T-helper 17 cell (primary cell): ENCODE measurements at regions not wholly inside any gene's neighbourhood (a gene's known extent, or its start where the extent isn't known, plus 50 kb on each side); places are given as distances from the start of the nearest gene placed in this dataset.

ENCODE experiments used
- ATAC-seq: fragments of 150-1000 bp; cut with Tn5 transposase; 2 replicates; pipeline ENCODE4 v1.10.0; 2021; ENCODE audit warnings: mild to moderate bottlenecking, moderate library complexity
- DNase-seq, 3 donors: peaks; one replicate each; pipeline versions ENCODE4 v3.0.0 to v3.0.0-alpha.2; 2020 to 2021
- H3K9me3 ChIP-seq: one replicate; pipeline ENCODE4 v1.7.0; 2013; ENCODE audit warnings: low read length, mild to moderate bottlenecking; ENCODE audit not compliant: control insufficient read depth, poor library complexity, severe bottlenecking
- H3K27ac Mint-ChIP-seq: one replicate; pipeline ENCODE4 v1.8.0; 2022; ENCODE audit warnings: mild to moderate bottlenecking, moderate library complexity, mixed read lengths
- H3K27me3 Mint-ChIP-seq: one replicate; pipeline ENCODE4 v1.8.0; 2022; ENCODE audit warnings: mixed read lengths
- H3K36me3 Mint-ChIP-seq: one replicate; pipeline ENCODE4 v1.8.0; 2022; ENCODE audit warnings: low read depth, mixed read lengths
- H3K4me1 Mint-ChIP-seq: one replicate; pipeline ENCODE4 v1.8.0; 2022; ENCODE audit warnings: mild to moderate bottlenecking, mixed read lengths
- H3K4me3 Mint-ChIP-seq: one replicate; pipeline ENCODE4 v1.8.0; 2022; ENCODE audit warnings: mild to moderate bottlenecking, moderate library complexity, mixed read lengths

DNA sequence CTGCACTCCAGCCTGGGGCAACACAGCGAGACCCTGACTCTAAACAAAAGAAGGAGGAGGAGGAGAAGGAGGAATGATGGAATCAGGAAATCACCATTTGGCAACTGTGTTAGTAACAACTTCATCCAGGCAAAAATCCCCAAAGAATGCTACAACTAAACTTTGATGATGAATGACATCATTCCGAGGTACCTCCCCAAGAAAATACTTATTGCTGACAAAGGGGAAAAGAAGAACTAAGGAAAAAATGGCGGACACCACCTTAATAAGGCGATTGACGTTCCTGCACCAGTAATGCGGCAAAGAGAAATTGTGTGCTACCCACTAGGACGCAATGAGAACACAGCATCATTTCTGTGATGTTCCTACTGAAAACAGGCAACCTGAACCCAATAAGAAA, 78.2 kb upstream of the SLC6A11 start:
- ATAC-seq (no peak), DNase-seq (no peak)
- H3K4me3 Mint-ChIP-seq: no peak overlapping the region
- H3K27ac Mint-ChIP-seq: no peak overlapping the region
- peaks cover 7% of the 10 kb centered on the region for H3K36me3 Mint-ChIP-seq
- peaks cover 6% of the 10 kb centered on the region for H3K9me3 ChIP-seq
- peaks cover 4% of the 10 kb centered on the region for H3K4me1 Mint-ChIP-seq
- H3K27me3 Mint-ChIP-seq: peaks cover 54% of the 10 kb centered on the region

DNA sequence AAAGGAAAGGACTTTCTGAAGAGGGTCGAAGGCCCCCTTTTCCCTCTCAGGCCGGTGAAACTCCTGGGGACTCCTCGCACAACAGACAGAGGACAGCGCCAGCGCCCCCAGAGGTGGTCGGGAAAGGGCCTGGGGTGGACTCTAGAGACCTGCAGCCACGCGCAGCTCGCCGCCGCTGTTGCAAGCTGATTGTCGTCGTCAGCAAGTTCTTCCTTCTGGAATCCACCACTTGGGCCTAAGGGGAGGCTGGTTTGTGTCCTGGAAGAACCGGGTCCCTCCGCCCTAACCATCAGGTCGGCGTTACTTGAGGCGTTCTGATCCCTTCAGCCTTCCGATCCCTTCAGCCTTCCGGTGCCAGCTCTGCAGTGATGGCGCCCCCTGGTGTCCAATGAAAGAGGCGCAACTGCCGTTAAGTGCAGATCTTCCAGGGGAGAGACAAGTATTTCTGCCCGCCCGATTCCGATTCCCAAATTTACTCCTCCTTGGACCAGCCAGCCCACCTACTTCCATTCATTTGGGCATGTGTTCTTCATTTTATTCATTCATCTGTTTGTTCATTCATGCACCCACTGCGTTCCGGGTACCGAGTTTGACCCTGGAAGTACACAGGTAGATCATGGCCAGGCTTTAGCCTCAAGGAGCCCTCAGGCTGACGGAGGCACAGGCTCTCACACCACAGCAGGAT, 77.2 kb upstream of the SLC6A11 start:
- DNase-seq (peak; percentile 55 to 61 (median 60)), ATAC-seq (peak; percentile 72)
- H3K27me3 Mint-ChIP-seq: peaks cover 65% of the 10 kb centered on the region
- H3K9me3 ChIP-seq: no peaks in the 10 kb centered on the region
- H3K27ac Mint-ChIP-seq: no peak overlapping the region
- peaks cover 4% of the 10 kb centered on the region for H3K4me1 Mint-ChIP-seq
- H3K4me3 Mint-ChIP-seq: peak overlapping the region; percentile 65
- H3K36me3 Mint-ChIP-seq: peaks cover 7% of the 10 kb centered on the region

DNA sequence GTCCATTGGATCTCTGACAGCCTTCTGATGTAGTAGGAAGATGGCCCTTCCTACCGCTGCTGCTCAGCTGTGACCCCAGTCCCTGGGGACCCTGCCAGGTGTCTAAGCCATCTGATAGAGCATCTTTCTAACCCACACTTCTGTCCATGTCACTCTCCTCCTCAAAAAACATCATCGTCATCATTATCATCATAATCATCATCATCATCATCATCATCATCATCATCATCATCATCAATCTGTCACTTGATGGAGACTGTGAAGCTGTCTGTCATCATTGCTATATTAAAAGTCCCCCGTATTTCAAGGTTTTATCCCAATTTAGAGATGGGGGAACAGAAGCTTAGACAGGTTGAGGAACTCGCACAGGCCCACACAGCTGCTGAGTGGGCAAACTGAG, 75.1 kb upstream of the SLC6A11 start:
- peaks cover 4% of the 10 kb centered on the region for H3K4me1 Mint-ChIP-seq
- peaks cover 71% of the 10 kb centered on the region for H3K27me3 Mint-ChIP-seq
- no peak overlapping the region for H3K4me3 Mint-ChIP-seq
- DNase-seq (no peak), ATAC-seq (no peak)
- H3K9me3 ChIP-seq: no peaks in the 10 kb centered on the region
- H3K36me3 Mint-ChIP-seq: peaks cover 5% of the 10 kb centered on the region
- H3K27ac Mint-ChIP-seq: no peak overlapping the region

GRCh38 chr3:10741891-10742671, 73.9 kb upstream of the SLC6A11 start:
- Mint-ChIP-seq H3K4me3 (no peak overlapping the region), H3K36me3 (peaks cover 5% of the 10 kb centered on the region), H3K27ac (no peak overlapping the region), H3K4me1 (peaks cover 4% of the 10 kb centered on the region), H3K27me3 (peaks cover 72% of the 10 kb centered on the region)
- no peaks in the 10 kb centered on the region for H3K9me3 ChIP-seq
- ATAC-seq (no peak), DNase-seq (no peak)

GRCh38 chr3:10743366-10744097, 72.5 kb upstream of the SLC6A11 start:
- ATAC-seq: no peak

GRCh38 chr3:10744098-10744465, 71.9 kb upstream of the SLC6A11 start:
- Mint-ChIP-seq H3K27ac (no peak overlapping the region), H3K4me3 (no peak overlapping the region), H3K27me3 (peaks cover 57% of the 10 kb centered on the region), H3K36me3 (peaks cover 5% of the 10 kb centered on the region), H3K4me1 (peaks cover 4% of the 10 kb centered on the region)
- no peaks in the 10 kb centered on the region for H3K9me3 ChIP-seq
- DNase-seq (no peak), ATAC-seq (no peak)

More at GRCh38 chr3:10743366-10744097, 72.5 kb upstream of the SLC6A11 start:
- Mint-ChIP-seq H3K4me3 (no peak overlapping the region), H3K36me3 (peaks cover 5% of the 10 kb centered on the region), H3K27ac (no peak overlapping the region), H3K4me1 (peaks cover 7% of the 10 kb centered on the region), H3K27me3 (peaks cover 63% of the 10 kb centered on the region)
- H3K9me3 ChIP-seq: no peaks in the 10 kb centered on the region
- DNase-seq: no peak

DNA sequence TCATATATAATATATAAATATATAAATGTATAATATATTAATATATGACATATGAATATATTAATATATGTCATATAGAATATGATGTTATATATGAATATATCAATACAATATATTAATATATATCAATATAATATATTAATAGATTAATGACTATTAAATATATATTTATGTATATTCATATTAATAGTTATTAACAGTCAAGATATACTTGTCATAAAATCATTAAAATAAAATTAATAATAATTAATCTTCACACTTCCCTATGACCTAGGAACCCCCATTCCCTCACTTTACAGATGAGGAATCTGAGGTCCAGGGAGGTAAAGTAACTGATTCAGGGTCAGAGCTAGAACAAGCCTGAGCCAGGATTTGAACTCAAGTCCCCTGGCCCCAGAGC, 70.6 kb upstream of the SLC6A11 start:
- Mint-ChIP-seq H3K36me3 (peaks cover 5% of the 10 kb centered on the region), H3K27ac (no peak overlapping the region), H3K27me3 (peaks cover 49% of the 10 kb centered on the region), H3K4me1 (peaks cover 3% of the 10 kb centered on the region), H3K4me3 (no peak overlapping the region)
- no peak for ATAC-seq
- no peaks in the 10 kb centered on the region for H3K9me3 ChIP-seq
- DNase-seq: no peak

DNA sequence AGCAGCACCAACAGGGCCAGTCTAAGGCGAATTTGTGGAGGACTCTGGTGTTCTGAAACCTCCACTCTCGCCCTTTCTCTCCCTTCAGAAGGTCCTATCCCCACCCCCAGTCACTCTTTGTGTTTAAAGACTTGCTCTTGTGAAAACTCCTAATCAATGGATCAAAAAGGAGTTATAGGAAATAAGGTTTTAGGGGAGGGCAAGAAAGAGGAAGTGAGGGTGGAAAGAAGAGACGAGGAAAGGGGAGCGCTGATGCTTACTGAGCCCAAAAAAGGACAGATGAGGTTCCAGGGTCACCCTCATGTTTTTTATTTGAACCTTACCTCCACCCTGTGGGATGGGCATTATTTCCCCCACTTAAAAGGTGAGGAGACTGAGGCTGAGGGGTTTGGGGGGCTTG, 70.0 kb upstream of the SLC6A11 start:
- no peak overlapping the region for H3K27ac Mint-ChIP-seq
- no peak for ATAC-seq
- no peak for DNase-seq
- no peak overlapping the region for H3K4me3 Mint-ChIP-seq
- H3K36me3 Mint-ChIP-seq: peaks cover 3% of the 10 kb centered on the region
- no peaks in the 10 kb centered on the region for H3K9me3 ChIP-seq
- H3K27me3 Mint-ChIP-seq: peaks cover 43% of the 10 kb centered on the region
- H3K4me1 Mint-ChIP-seq: peaks cover 3% of the 10 kb centered on the region

- no peak overlapping the region for H3K4me3 Mint-ChIP-seq
- peaks cover 2% of the 10 kb centered on the region for H3K36me3 Mint-ChIP-seq
- DNase-seq: no peak
- no peak for ATAC-seq
- no peaks in the 10 kb centered on the region for H3K9me3 ChIP-seq
- H3K27me3 Mint-ChIP-seq: peaks cover 39% of the 10 kb centered on the region
- peaks cover 3% of the 10 kb centered on the region for H3K4me1 Mint-ChIP-seq
- no peak overlapping the region for H3K27ac Mint-ChIP-seq
Observed at GRCh38 chr3:10746684-10747083, 69.3 kb upstream of the SLC6A11 start.

DNA sequence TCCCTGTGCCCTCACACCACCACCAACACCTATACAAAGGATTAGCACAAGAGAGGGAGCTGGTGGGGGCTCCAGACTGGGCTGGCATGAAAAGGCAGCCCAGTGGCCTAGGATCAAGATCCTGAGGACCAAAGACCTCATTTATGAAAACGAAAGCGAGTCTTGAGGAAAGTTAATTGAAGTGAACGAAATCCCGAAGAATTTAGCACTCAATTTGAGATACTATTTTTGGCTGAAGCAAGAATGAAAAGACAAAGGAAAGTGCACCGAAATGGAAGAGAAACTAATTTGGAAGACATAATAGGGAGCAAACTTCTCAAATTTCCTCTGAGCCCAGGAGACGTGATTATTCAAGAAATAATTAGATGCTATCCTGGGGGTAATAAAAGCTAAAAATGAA, 68.7 kb upstream of the SLC6A11 start:
- no peak overlapping the region for H3K27ac Mint-ChIP-seq
- H3K4me1 Mint-ChIP-seq: peaks cover 3% of the 10 kb centered on the region
- DNase-seq: no peak
- no peaks in the 10 kb centered on the region for H3K9me3 ChIP-seq
- no peak overlapping the region for H3K4me3 Mint-ChIP-seq
- H3K36me3 Mint-ChIP-seq: peaks cover 2% of the 10 kb centered on the region
- ATAC-seq: no peak
- H3K27me3 Mint-ChIP-seq: peaks cover 36% of the 10 kb centered on the region

GRCh38 chr3:10748040-10748439, 68.0 kb upstream of the SLC6A11 start:
- DNase-seq (no peak), ATAC-seq (no peak)
- no peaks in the 10 kb centered on the region for H3K36me3 Mint-ChIP-seq
- H3K27ac Mint-ChIP-seq: no peak overlapping the region
- no peak overlapping the region for H3K4me3 Mint-ChIP-seq
- peaks cover 3% of the 10 kb centered on the region for H3K4me1 Mint-ChIP-seq
- H3K27me3 Mint-ChIP-seq: peaks cover 30% of the 10 kb centered on the region
- H3K9me3 ChIP-seq: no peaks in the 10 kb centered on the region

GRCh38 chr3:10753964-10754363, 62.1 kb upstream of the SLC6A11 start:
- H3K9me3 ChIP-seq: no peaks in the 10 kb centered on the region
- Mint-ChIP-seq H3K27me3 (peaks cover 52% of the 10 kb centered on the region), H3K4me1 (no peaks in the 10 kb centered on the region), H3K36me3 (peaks cover 3% of the 10 kb centered on the region), H3K27ac (no peak overlapping the region), H3K4me3 (no peak overlapping the region)
- ATAC-seq (no peak), DNase-seq (no peak)

GRCh38 chr3:10756546-10756945, 59.5 kb upstream of the SLC6A11 start:
- H3K27me3 Mint-ChIP-seq: peaks cover 69% of the 10 kb centered on the region
- no peaks in the 10 kb centered on the region for H3K9me3 ChIP-seq
- peaks cover 6% of the 10 kb centered on the region for H3K36me3 Mint-ChIP-seq
- peaks cover 3% of the 10 kb centered on the region for H3K4me1 Mint-ChIP-seq
- ATAC-seq: no peak
- H3K4me3 Mint-ChIP-seq: no peak overlapping the region
- H3K27ac Mint-ChIP-seq: no peak overlapping the region
- no peak for DNase-seq
